ENCODE measurements at regions not wholly inside any gene's neighbourhood (a gene's known extent, or its start where the extent isn't known, plus 50 kb on each side); places are given as distances from the start of the nearest gene placed in this dataset.

- no peak for TF ChIP-seq CTCF (IDR thresholded peaks at IDR 0.05)
- no peak for TF ChIP-seq EP300 (IDR thresholded peaks at IDR 0.05)
- TF ChIP-seq POLR2AphosphoS5 (IDR thresholded peaks at IDR 0.05) = no peak
- TF ChIP-seq POLR2A (IDR thresholded peaks at IDR 0.05) = no peak
Measured at GRCh38 chr11:71326328-71326940, 74.1 kb upstream of the SHANK2 start.

Data from suprapubic skin (tissue), 4 donors.